ENCODE measurements at regions not wholly inside any gene's neighbourhood (a gene's known extent, or its start where the extent isn't known, plus 50 kb on each side); places are given as distances from the start of the nearest gene placed in this dataset.
A peak's percentile ranks its signal among the peaks of the same experiment; 100 is the strongest.
"Not testable (repeated sequence)": the region's sequence is repeated elsewhere in the genome, so short reads cannot be mapped to it uniquely, and the experiment has no call there.

DNA sequence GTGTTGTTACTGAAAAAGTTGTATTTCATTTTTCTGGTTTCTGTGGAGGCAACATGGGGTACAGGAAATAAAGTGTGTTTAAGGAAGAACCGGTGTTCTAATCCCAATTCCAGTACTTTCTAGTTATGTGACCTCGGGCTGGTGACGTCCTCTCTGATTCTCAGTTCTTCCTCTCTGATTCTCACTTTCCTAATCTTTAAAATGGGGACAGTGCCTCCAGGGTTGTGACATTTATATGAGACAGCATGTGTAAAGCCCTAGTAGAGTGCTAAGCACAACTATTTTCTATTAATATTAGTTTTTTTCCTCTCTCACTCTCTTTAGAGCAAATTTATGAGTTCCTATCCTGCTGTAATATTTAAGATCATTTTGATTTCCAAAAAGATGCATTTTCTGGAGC lies 50.9 kb upstream of the PTPDC1 start:
- no peak for DNase-seq (ENCODE audit: low spot score)

DNA sequence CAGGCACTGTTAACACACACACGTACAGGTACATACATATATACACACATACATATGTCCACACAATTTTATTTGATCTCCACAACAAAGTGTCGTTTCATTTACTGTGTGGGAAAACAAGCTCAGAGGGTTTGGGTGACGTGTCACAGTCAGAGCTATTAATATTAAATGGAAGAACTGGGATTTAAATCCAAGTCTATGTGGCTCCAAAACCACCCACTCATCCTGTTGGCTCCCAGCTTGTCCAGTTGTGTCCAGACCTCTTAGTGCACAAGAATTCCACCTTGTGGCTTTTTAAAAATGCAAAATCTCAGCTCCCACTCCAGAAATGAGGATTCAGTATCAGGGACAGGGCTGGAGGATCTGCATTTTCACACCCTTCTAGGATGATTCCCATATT lies 52.3 kb upstream of the PTPDC1 start:
- DNase-seq (ENCODE audit: low spot score): no peak

DNA sequence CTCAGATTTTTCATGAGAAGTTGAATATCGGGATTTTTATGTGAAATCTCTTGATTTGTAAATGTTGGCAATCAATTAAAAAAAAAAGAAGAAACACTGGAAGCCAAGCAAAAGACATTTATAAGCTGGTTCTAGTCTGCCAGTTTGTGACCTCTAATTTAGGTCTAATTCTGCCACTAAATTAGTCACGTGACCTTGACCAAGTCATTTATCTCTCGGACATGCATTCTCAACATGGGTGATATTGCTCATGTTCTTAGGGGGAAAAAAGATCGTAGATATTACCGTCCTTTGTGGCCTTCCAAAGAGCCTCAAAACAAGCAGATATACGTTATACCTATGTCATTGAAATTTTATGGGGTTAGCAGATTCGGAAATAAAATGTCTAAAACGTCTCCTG lies 52.9 kb upstream of the PTPDC1 start:
- DNase-seq (ENCODE audit: low spot score): no peak

DNA sequence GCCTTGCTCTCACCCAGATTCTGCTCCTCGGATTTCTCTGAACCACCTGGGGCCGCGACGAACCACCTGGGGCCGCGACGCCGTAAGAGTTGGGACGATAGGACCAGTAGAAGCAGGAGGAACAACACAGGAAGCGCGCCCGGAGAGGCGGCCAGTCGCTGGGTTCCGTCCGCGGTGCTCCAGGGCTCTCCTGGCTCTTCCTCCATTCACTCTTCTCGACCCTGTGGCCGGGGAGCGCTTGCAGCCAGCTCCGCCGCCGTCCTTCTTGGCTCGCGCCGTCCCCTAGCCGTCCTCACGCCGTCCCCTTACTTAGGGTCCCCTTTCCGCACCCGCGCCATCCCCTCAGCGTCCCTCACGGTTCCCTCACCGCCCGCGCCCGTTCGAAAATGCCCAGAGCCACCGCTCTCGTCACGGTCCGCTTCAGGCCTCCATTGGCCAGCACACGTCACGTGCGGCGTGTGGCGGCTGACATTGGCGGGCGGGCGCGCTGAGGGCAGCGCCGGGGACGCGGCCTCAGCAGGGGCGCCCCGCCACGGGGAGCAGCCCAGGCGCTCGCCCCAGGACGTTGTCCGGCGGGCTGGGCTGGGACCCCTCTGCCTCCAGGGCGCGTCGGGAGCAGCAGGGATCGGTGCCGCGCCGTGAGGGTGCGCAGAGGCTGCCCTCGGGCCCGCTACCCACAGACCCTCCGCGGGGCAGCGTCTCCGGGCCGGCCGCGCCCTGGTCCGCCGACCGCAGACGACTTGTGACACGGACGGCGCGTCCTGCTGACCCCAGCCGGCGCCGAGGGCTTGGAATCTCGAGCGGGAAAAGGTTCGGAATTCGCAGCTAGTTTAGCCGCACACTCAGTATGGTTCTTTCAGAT lies 53.7 kb upstream of the PTPDC1 start:
- peak; percentile 91 for DNase-seq (ENCODE audit: low spot score)

DNA sequence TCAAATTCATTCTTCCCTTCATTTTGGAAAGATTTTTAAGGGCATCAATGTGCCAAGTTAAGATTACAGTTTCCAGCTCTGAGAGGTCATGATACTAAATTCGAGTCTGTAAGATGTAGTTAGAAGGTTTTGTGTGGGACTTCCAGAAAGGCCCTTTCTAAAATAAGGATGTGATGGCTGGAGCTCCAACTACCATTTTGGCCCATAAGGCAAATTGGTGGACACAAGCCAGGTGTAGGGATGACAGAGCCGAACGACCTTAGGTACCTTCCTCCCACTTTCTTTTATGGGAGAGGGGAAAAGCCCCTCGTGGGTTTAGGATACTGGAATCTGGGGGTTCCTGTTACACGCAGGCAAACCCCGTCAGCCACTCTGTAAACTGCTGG lies 54.3 kb upstream of the PTPDC1 start:
- no peak for DNase-seq (ENCODE audit: low spot score)

DNA sequence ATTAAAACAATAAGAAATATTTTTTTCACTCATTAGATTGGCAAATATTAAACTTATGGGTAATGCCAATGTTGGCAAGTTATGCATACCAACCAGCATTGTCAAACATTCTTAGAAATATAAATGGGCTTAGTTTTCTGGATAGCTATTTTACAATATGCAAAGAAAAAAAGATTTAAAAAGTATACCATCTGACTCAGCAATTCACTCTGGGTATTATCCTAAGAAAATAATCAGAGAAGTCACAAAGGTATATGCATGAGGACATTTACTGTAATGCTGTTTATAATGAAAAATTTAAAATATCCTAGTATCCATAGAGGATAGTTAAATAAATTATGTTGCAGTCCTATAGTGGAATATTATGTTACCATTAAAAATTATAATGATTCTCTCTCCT lies 57.4 kb upstream of the PTPDC1 start:
- DNase-seq (ENCODE audit: low spot score): no peak

DNA sequence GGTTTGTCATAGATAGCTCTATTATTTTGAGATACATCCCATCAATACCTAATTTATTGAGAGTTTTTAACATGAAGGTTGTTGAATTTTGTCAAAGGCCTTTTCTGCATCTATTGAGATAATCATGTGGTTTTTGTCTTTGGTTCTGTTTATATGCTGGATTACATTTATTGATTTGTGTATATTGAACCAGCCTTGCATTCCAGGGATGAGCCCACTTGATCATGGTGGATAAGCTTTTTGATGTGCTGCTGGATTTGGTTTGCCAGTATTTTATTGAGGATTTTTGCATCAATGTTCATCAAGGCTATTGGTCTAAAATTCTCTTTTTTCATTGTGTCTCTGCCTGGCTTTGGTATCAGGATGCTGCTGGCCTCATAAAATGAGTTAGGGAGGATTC lies 61.8 kb upstream of the PTPDC1 start:
- not testable (repeated sequence) for DNase-seq (ENCODE audit: low spot score)

DNA sequence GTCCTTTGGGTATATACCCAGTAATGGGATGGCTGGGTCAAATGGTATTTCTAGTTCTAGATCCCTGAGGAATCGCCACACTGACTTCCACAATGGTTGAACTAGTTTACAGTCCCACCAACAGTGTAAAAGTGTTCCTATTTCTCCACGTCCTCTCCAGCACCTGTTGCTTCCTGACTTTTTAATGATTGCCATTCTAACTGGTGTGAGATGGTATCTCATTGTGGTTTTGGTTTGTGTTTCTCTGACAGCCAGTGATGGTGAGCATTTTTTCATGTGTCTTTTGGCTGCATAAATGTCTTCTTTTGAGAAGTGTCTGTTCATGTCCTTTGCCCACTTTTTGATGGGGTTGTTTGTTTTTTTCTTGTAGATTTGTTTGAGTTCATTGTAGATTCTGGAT lies 63.4 kb upstream of the PTPDC1 start:
- DNase-seq (ENCODE audit: low spot score): not testable (repeated sequence)

DNA sequence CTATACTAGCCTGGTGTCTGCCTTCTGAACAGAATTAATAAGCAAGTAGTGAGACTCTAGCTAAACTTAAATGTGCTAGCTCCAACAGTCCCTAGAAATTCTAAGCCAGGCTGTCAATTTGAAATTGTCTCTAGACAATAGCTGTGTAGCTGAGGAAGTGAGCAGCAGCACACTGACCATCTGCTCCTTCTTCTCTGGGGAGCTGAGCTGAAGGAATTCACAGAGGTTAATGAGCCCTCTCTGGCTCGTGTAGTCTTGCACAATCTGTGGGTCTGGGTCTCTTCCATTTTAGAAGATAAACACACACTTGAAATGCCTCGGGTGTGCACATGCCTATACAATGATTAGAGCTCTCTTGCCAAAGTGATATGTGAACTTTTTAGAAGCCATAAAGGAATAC lies 63.5 kb upstream of the BARX1 start:
- DNase-seq (ENCODE audit: low spot score): no peak

DNA sequence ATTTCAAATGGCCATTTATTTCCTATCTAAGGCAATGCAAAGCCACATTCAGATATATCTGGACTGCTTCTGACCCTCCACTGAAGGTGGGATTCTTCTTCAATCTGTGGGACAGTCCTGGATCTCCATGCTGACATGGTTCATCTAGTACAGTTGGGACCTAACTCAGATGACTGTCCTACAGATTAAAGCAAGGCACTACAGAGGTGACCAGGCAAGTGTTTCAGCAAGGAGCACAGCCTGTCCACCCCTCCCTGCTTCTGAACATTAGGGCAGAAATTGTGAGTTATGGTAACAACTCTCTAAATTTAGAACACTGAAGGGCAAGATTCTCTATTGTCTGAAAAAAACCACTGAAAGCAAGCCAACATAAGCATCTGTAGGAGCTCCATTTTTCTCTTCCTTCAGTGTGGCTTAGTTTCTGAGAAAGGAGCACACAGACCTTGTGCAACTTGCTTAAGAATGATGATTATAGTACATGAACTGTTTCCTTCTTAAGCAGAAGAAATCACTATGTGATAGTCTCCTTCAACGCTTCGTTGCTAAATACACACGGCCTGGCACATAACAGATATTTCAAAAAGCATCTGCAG lies 62.9 kb upstream of the BARX1 start:
- DNase-seq (ENCODE audit: low spot score): no peak

DNA sequence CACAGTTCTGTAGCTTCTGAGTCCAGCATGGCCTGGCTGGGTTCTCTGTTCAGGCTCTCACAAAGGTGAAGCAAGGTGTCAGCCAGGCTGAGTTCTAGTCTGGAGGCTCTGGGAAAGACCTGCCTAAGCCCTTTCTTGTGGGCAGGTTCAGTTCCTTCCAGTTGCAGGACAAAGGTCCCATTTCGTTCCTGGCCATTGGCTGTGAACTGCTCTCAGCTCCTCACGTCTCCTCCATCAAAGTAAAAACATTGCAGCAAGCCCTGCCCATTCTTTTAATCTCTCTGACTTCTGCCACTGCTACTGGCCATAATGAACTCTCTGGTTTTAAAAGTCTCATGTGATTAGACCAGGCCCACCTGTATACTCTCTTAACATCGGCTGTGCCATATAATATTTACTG lies 61.6 kb upstream of the BARX1 start:
- DNase-seq (ENCODE audit: low spot score): no peak

DNA sequence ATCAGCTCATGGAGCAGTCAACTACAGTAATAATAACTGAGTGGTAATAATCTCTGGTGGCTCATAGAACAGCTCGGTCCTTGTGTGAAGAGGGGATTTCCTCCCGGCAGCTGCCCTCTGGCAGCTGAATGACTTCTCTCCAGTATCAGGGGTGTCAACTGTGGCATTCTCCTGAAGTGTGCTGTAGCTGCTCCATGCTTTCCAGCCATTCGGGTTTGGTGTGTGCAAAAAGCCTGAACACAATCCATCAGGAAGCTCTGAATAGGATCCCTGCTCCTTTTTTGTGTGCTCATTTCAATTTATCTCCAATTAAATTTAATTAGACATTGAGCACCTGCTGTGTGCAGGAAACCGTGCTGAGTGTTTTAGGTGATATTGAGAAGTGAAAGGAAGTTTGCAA lies 59.8 kb upstream of the BARX1 start:
- no peak for DNase-seq (ENCODE audit: low spot score)

DNA sequence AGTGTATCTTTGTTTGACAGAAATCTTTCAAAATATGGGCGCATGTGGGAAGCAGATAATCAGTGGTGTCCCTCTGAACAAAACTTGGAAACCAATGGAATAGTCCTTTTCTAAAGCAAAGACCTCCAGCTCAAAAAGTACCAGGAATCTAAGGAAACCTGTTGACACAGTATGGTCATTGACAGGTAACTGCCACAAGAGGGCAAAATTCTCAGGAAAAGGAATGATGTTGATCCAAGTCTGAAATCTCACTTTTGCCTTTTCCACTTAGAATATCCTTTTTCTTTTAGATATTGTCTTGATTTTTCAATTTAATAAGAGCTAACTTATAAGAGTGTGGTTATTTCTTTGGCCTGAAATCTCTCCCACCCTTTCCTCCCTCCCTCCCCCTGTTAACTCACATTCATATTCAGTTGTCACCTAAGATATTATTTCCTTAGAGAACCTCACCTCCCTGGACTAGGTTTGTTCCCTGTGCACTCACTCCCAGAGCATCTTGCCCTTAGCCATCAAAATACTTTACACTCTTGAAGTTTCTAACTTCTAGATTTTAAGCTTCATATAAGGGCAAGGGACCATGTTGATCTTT lies 59.0 kb upstream of the BARX1 start:
- DNase-seq (ENCODE audit: low spot score): peak; percentile 36

DNA sequence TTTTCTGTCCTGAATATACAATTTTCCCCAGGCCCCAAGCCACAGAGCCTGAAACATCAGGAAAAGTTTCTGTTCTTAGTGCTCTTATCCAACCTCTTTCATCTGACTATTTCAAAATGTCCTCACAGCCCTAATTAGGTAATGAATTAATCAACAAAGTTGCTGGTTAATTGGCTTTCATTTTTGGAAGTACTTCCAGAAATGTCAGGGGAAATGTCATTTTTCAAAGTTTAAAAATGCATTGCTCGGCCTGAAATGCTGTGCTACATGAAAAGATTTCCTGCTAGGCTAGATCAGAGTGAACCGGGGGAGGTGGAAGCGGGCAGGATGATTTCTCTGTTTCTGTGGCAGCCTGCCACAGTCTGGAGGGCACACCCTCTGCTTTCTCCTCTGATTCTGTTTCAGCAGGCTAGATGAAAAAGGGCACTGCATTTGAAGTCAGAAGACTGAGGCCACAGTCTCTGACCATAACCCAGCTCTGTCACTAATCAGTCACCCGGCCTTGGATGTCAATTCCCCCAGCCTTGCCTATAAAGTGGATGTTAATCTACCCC lies 55.9 kb upstream of the BARX1 start:
- DNase-seq (ENCODE audit: low spot score): no peak

DNA sequence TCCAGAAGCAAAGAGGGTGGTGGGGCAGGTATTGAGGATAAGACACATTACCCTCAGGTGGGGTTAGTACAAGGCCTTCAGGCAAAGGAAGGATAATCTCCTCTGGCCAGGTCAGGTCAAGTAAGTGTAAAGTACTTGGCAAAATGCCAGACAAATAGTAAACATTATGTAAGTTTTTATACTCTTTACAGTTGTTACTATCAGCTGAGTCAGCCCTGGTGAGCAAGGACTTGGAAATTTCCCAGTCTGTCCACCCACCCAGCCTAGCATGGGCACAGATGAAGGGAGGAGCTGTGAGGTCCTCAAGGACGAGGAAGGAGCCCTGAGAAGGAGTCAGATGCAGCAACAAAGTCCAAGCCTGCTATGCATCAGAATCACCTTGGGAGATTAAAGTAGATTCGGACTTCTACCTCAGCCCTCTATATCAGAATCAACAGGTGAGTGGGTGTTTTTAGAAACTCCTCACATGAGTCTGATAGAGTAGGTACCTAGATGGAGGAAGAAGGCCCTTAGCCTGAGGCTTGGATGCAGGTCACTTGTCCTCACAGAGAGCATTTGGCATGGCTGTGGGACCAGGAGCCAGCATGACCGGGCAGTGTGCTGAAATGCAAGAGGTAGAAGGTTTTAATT lies 50.2 kb upstream of the BARX1 start:
- DNase-seq (ENCODE audit: low spot score): no peak

Data from hepatic stellate cell (primary cell).